ES-I3 (cell line): ENCODE measurements at regions not wholly inside any gene's neighbourhood (a gene's known extent, or its start where the extent isn't known, plus 50 kb on each side); places are given as distances from the start of the nearest gene placed in this dataset.

Experiments
- H3K36me3 ChIP-seq: 2 replicates; pipeline ENCODE4 v1.6.1; 2013; ENCODE audit warnings: mild to moderate bottlenecking, low read length, control low read depth, moderate library complexity; ENCODE audit not compliant: insufficient read depth
- H3K4me1 ChIP-seq: 2 replicates; pipeline ENCODE4 v1.6.1; 2013; ENCODE audit warnings: mild to moderate bottlenecking, control low read depth, low read length; ENCODE audit not compliant: insufficient read depth
- H3K9ac ChIP-seq: 2 replicates; pipeline ENCODE4 v1.6.1; 2013; ENCODE audit warnings: low read depth, mild to moderate bottlenecking, low read length, moderate library complexity
- H3K9me3 ChIP-seq: 2 replicates; pipeline ENCODE4 v1.6.1; 2013; ENCODE audit warnings: mild to moderate bottlenecking, low read length, moderate library complexity; ENCODE audit not compliant: control insufficient read depth, insufficient read depth

DNA sequence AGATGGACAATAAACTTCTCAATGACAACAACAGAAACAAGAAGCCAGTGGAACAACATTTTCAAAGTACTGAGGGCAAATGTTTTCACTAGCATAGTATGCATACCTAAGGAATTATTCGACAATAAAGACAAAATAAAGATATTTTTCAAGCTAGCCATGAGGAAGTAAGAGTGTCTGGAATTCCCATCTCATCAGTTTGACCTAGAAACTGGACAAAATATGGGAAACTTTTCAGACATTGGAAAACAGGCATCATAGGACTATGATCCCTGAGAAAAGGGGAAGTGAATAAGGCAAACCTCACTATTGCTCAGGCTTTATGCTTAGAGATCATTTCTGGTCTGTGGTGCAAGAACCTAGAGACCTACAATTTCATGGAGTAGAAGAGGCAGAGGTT lies 86.3 kb downstream of the OAT start:
- no peaks in the 10 kb centered on the region for H3K4me1 ChIP-seq
- H3K36me3 ChIP-seq = no peaks in the 10 kb centered on the region
- H3K9me3 ChIP-seq = peaks cover 2% of the 10 kb centered on the region; the same call in 1 of the 2 replicates
- no peak overlapping the region for H3K9ac ChIP-seq

DNA sequence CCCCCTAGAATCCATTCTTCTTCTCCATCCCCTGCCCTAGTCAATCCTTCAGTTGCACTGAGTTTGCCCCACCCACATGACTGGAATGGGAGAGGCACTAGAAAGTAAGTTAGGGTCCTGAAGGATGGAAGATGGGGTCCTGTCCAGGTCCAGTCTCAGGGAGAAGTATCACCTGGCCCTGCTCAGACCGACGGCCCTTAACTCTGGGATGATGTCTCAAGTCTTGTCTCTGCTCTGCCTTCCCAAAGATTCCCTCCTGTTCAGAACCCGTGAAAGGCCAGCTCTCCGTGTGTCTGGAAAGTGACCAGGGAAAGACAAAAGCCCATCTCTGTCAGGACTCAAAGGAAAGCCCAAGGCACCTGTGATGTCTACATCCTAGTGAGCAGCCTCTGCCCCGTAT lies 88.8 kb downstream of the OAT start:
- H3K9me3 ChIP-seq = peaks cover 2% of the 10 kb centered on the region; the same call in 1 of the 2 replicates
- no peaks in the 10 kb centered on the region for H3K4me1 ChIP-seq
- H3K36me3 ChIP-seq = no peaks in the 10 kb centered on the region
- H3K9ac ChIP-seq = no peak overlapping the region

DNA sequence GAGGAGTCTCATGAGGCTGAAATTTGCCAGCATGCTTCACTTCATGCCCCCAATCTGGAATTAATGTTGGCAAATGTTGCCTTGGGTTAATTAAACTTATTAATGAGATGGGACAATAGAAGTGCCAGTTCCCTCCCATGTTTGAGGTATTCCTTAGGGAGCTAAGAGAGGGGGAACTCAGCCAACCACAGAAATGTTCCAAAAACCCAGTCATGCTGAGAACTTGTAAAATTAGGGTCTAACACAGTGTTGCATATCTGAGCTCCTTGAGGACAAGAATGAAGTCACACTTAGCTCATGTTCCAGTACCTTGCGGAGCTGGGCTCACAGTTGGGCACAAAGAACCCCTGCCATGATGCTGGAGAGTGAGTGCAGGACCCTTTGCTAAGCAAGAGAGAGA lies 89.4 kb downstream of the OAT start:
- Histone ChIP-seq H3K9ac (no peak overlapping the region), H3K36me3 (no peaks in the 10 kb centered on the region), H3K9me3 (peaks cover 2% of the 10 kb centered on the region; the same call in 1 of the 2 replicates), H3K4me1 (no peaks in the 10 kb centered on the region)

DNA sequence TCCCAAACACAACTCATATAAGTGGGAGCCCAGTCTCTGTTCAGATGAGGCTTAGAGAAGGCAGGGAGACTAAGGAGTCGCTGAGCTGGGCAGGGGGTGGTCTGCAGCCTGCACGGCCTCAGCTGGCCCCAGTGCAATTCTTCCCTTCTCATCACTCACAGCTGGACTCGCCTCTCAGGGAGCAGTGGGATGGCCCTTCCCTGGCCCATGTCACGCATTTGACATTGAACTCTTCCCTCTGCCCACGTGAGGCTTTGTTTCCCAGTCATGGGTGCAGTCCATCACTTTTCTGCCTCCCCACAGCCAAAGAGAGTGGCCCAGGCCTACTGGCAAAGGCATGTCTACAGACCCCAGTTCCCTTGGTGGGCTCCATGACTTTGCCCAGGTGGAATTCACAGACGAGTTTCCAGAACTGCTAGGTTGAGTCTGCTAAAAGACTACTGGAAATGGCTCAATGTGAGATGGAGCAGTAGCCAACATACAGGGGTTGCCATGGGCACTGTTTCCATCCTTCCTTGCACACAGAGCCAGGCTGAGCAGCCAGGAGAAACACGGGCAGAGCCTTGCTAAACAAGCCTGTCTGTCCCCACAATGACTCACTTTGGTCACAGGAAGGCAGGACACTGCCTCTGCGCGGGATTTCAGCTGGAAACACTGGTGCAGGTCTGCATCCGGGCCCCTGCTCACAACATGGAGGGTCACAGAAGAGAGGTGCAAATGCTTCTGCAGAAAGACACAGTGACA lies 90.1 kb downstream of the OAT start:
- H3K4me1 ChIP-seq = no peaks in the 10 kb centered on the region
- H3K36me3 ChIP-seq = no peaks in the 10 kb centered on the region
- H3K9me3 ChIP-seq = peaks cover 2% of the 10 kb centered on the region; the same call in 1 of the 2 replicates
- no peak overlapping the region for H3K9ac ChIP-seq

DNA sequence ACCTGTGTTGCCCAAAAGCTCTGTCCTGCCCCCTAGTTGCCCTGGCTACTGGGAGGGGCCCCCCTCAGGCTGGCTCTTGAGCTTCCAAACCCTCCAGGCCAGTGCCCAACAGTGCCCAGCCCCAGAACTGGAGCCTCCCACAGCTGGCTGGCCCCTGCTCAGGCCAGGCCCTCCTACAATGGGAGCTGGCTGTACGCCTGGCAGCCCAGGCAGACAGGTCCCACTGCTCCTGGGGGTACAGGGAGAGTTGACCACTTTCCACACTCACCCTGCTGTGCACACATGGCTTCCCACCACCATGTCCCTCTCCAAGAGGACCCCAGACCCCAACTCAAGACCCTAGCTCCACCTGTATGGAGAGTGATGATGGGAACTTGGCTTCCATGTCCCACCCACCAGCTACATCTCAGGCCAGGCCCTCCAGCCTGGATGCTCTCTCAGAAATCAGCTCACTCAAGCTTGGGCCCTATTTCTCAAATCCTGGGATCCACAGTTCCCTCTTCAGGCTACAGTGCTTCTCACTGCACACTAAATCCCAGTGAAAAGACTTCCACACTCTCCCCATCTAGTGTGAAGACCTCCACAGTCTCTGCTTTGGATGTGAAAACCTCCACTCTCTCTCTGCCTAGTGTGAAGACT lies 92.6 kb downstream of the OAT start:
- no peak overlapping the region for H3K9ac ChIP-seq
- H3K9me3 ChIP-seq = no peaks in the 10 kb centered on the region
- no peaks in the 10 kb centered on the region for H3K4me1 ChIP-seq
- no peaks in the 10 kb centered on the region for H3K36me3 ChIP-seq

DNA sequence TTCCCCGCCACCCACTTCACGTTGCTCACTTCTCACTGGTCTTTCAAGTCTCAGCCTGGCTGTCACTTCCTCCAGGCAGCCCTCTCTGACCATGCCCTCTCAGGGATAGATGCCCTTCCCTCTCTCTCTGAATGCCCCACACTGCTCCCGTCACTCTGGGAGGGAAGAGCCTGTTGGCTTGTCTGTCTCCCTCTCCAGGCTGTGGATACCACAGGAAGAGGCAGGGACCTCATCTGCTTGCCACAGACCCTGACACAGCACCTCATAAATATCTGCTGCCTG lies 93.1 kb downstream of the OAT start:
- H3K9me3 ChIP-seq = no peaks in the 10 kb centered on the region

DNA sequence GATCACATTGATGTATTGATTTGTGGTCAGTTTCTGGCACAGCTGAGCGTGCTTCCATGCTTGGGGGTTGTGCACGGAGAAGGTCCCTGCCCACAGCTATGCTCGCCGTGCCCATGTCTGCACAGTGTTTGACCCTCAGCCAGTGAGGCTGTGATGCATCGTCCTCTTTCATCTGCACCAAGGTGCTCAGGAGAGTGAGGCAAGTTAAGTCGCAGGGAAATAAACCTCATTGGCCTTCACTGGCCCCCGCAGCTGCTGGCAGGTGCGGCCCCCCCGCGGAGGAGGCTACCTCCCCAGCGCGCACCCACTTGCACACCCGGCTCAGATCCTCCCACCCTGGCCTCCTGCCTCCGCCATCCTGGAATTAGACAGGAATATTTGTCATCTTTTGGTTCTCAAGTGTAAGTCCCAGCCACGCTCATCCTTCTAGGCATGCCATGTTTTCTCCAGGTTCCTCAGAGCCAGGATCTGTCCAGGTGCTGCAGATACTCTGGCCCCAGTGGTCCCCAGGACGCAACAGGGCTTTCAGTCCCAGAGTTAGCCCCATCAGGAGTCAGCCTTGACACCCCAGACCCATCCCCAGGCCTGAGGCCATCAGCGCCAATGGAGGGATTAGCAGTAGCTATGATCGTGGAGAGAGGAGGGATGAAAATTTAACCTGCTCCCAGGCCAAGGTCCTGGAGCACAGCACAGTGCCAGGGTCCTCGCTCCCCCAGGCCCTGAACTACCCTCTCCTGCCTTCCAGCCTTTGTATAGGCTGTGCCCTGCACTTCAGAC lies 93.7 kb downstream of the OAT start:
- H3K36me3 ChIP-seq = no peaks in the 10 kb centered on the region
- H3K9me3 ChIP-seq = no peaks in the 10 kb centered on the region

More for the DNA sequence above, 93.1 kb downstream of the OAT start:
- Histone ChIP-seq H3K36me3 (no peaks in the 10 kb centered on the region), H3K4me1 (no peaks in the 10 kb centered on the region), H3K9ac (no peak overlapping the region)

DNA sequence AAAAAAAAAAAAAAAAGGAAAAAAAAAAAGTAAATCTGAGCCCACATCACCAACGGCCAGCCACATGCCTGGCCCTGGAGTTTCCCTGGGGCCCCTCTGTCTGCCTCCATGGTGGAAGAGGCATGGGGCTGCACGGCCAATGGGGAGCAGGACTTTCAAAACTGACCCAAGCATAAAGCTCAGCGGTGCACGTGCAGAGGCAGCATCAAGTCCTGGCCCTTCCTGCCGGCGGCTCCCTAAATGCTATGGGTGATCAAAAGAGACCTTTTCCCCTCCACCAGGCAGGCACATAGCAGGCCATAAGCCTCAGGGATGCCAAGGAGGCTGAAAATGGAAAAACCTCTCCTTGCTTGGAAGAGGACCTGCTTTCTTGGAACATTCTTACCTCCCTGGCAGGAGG lies 94.3 kb downstream of the OAT start:
- H3K36me3 ChIP-seq = no peaks in the 10 kb centered on the region
- H3K9me3 ChIP-seq = no peaks in the 10 kb centered on the region
- H3K9ac ChIP-seq = no peak overlapping the region
- no peaks in the 10 kb centered on the region for H3K4me1 ChIP-seq

More for the DNA sequence above, 93.7 kb downstream of the OAT start:
- no peaks in the 10 kb centered on the region for H3K4me1 ChIP-seq
- no peak overlapping the region for H3K9ac ChIP-seq

DNA sequence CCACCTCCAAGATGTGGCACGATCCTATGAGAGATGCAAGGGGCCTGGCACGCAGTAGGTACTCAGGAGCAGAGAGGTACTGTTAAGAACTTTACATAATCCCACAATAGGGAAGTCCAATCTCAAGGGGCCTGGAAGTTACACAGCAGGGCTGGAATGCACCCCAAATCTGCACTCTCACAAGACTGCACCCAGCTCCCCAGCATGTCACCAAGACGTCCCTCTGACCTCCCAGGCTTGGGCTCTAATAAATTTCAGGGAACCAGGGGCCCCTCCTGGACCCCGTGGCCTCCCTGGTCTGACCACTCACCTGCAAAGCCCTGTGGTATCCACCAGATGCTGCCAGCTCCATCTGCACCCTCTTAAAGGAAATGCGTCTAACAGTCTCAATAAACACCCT lies 94.9 kb downstream of the OAT start:
- Histone ChIP-seq H3K4me1 (no peaks in the 10 kb centered on the region), H3K36me3 (no peaks in the 10 kb centered on the region), H3K9ac (no peak overlapping the region), H3K9me3 (no peaks in the 10 kb centered on the region)

DNA sequence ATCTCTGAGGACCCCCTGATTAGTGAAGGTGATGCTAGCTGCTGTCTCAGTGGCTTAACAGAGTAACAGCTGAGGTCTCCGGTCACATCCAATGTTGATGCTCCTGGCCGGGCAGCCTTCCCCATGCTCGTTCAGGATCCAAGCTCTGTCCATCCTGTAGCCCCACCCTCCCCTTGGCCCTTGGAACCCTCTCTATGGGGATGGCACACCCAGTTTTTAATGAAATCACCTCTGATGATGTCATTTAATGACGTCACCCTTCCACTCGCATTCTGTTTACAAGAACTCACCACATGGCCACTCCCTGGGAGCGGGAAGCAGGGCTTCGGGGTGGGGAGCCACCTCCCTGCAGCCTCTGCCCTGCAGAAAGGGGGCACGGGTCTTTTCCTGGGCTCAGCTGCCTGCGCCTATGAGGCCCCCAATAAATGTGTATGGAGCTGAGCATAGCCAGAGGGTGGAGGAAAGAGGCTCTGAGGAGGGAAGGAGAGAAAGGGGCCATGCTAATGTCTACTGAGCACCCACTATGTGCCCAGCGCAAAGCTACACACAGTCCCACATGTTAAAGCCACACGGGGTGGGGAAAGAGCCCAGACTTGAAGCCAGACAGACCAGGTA lies 95.5 kb downstream of the OAT start:
- Histone ChIP-seq H3K9ac (no peak overlapping the region), H3K36me3 (no peaks in the 10 kb centered on the region), H3K4me1 (no peaks in the 10 kb centered on the region), H3K9me3 (no peaks in the 10 kb centered on the region)

DNA sequence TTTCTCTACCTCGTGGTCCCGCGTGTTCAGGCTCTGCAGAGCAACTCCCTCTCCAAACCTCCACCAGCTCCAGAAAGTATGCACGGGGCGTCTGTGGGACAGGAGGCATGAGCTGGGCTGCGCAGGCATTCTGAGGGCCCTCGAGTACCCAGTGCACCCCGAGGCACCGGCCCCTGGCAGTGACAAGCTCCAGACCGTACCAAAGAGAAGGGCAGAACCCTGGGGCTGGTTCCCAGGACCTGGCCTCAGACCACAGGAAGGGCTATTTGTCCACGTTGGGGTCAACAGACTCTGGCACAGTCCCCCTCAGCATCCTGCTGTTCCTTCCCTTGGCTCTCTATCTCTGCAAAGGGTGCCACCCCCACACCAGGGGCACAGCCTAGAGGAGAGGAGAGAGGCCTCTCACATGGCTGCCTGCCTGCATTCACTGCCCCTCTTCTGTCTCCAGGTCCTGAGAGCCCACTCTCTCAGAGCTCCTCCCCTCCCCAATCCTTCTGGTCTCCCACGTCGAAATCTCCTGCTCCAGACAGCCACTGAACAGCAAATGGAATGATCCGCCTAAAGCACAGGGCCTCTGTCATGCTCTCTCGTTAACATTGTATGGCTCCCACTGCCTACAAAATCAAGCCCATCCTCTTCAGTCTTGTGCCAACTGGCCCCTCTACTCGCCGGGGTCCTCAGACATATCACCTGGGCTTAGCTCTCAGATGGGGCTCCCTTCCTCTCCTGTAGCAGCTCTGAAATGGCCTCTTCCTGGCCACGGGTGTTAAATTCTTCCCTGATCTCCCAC lies 96.3 kb downstream of the OAT start:
- Histone ChIP-seq H3K9me3 (no peaks in the 10 kb centered on the region), H3K4me1 (no peaks in the 10 kb centered on the region), H3K36me3 (no peaks in the 10 kb centered on the region), H3K9ac (no peak overlapping the region)

DNA sequence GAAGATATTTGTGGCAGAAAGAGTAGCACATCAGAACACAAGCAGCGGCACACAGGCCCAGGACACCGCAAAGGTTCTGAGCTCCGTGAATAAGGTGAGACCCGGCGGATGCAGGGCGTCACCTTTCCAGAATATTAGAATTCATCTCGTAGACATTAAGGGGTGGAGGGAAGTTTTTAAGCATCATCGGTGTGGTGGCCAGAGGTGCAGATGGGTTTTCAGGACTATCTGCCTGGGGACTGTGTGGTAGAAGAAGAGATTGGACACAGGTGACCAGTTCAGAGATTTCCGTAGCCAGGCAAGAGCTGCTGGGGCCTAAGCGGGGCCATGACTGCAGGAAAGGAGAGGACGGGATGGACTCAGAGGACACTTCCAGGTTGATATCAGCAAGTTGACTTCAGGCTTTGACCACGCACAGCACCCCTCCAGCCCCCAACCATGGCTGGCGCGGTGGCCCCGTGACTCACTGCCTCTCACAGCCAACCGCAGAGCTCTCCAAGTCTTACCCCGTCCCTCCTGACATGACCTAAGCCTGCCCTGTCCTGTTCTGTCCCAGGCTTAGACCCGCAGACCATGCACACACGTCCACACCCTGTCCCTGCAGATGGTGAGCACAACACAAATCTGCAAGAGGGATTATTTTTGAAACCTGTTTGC lies 97.2 kb downstream of the OAT start:
- H3K36me3 ChIP-seq = no peaks in the 10 kb centered on the region
- no peaks in the 10 kb centered on the region for H3K9me3 ChIP-seq
- H3K4me1 ChIP-seq = no peaks in the 10 kb centered on the region
- no peak overlapping the region for H3K9ac ChIP-seq

DNA sequence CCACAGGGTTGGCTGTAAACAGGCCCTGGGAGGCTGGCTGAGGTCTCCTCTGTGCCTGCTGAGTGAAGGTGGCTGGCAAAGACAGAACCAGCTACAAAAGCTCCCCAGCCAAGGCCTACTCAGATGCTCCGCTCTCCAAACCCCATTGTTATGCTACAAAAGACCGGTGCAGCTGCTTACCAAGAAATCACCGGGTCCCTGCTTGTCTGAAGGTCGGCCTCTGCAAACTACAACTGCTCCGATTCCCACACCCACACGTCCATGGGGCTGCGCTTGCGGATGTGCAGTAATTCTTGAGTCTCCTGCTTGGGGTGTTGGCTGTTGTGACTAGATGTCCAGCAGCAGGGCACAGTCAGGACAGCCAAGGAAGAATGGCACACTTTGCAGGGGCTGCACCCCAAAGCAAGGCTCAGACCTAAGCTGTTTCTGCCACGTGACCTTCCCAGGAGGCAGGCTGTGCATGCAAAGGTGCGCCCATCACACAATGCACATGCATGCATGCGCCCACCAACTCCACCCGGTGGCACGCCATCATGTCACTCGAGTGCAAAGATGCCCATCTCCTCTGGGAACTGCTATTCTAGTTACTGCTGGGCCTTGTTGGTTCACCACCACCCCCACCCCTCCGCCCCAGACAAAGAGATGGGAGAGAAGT lies 97.8 kb downstream of the OAT start:
- Histone ChIP-seq H3K9me3 (no peaks in the 10 kb centered on the region), H3K9ac (no peak overlapping the region), H3K36me3 (no peaks in the 10 kb centered on the region), H3K4me1 (no peaks in the 10 kb centered on the region)
